HEK293T (cell line): ENCODE measurements at regions not wholly inside any gene's neighbourhood (a gene's known extent, or its start where the extent isn't known, plus 50 kb on each side); places are given as distances from the start of the nearest gene placed in this dataset.

Source experiments
- FOXK2 ChIP-seq: fragments of 450-650 bp; IDR thresholded peaks from 2 replicates; pipeline ENCODE4 v1.6.1; 2016; ENCODE audit warnings: mild to moderate bottlenecking
- SP1 ChIP-seq: fragments of 450-650 bp; IDR thresholded peaks from 2 replicates; pipeline ENCODE4 v1.6.1; 2017
- TARDBP ChIP-seq: fragments of 450-650 bp; IDR thresholded peaks from 2 replicates; pipeline ENCODE4 v1.6.1; 2016
- ZNF384 ChIP-seq: fragments of 450-650 bp; IDR thresholded peaks from 2 replicates; pipeline ENCODE4 v1.6.1; 2016

GRCh38 chr16:86756882-86757703, 178.7 kb downstream of the FOXL1 start:
- no peak for TF ChIP-seq FOXK2
- TF ChIP-seq SP1 = no peak
- TF ChIP-seq ZNF384 = no peak
- TF ChIP-seq TARDBP = no peak
